ENCODE measurements at regions not wholly inside any gene's neighbourhood (a gene's known extent, or its start where the extent isn't known, plus 50 kb on each side); places are given as distances from the start of the nearest gene placed in this dataset.
"Not testable (repeated sequence)": the region's sequence is repeated elsewhere in the genome, so short reads cannot be mapped to it uniquely, and the experiment has no call there.

DNA sequence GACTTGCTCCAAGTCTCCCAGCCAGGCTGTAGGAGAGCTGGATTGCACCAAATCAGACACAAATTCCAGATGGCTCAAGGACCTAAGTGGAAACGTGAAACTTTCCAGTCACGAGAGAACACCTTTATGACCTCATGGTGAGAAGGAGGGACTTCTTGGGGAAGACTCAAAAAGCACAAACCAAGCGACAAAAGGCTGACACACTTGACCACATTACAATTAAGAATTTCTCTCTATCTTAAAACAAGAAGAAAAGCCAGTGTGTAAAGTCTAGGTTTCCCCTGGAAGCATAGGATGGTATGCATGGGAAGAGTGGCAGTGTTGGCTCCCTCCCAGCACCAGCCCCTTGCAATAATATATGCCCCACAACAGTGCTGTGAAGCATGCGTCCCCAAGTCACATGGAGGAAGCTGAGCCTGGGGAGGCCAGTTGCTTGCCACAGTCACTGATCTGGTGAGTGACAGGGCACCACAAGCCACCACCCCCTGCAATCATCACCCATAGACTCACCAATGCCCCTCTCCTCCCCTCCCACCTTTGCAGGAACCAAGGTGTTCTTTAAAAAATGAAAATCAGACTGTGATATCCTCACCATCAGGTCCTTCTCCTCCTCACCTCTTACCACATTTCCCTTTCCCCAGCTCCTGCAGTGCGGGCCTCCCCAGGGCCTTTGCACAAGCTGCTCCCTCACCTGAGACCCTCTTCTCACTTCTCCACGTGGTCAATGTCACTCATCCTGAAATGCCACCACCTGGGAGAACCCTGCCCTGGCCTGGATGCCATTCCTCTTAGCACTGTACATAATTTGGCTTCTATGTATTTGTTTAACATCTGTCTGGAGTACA is 188.7 kb downstream of the BCL2L11 start:
- TF ChIP-seq, protein P1, sequence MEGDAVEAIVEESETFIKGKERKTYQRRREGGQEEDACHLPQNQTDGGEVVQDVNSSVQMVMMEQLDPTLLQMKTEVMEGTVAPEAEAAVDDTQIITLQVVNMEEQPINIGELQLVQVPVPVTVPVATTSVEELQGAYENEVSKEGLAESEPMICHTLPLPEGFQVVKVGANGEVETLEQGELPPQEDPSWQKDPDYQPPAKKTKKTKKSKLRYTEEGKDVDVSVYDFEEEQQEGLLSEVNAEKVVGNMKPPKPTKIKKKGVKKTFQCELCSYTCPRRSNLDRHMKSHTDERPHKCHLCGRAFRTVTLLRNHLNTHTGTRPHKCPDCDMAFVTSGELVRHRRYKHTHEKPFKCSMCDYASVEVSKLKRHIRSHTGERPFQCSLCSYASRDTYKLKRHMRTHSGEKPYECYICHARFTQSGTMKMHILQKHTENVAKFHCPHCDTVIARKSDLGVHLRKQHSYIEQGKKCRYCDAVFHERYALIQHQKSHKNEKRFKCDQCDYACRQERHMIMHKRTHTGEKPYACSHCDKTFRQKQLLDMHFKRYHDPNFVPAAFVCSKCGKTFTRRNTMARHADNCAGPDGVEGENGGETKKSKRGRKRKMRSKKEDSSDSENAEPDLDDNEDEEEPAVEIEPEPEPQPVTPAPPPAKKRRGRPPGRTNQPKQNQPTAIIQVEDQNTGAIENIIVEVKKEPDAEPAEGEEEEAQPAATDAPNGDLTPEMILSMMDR (IDR thresholded peaks at IDR 0.05): not testable (repeated sequence)
- not testable (repeated sequence) for TF ChIP-seq POLR2A (IDR thresholded peaks at IDR 0.05)

Data from esophagus squamous epithelium (tissue), 4 donors.